Lower leg skin (tissue), 4 donors: ENCODE measurements at regions not wholly inside any gene's neighbourhood (a gene's known extent, or its start where the extent isn't known, plus 50 kb on each side); places are given as distances from the start of the nearest gene placed in this dataset.

ENCODE experiments used
- DNase-seq, 2 donors: peaks; one replicate each; pipeline ENCODE4 v3.0.0-alpha.2; 2019; ENCODE audit warnings: low spot score in 2 of 2
- H3K4me3 ChIP-seq: fragments of 200-600 bp; sonication (generic); 2 replicates; pipeline ENCODE4 v1.5.1; 2017; ENCODE audit warnings: mild to moderate bottlenecking, low read depth; ENCODE audit not compliant: poor library complexity, severe bottlenecking
- CTCF ChIP-seq, 3 donors: fragments of 450-650 bp; IDR thresholded peaks; one replicate each; pipeline ENCODE4 v1.5.1; 2016; ENCODE audit warnings: antibody characterized with exemption in 3 of 3, mild to moderate bottlenecking in 3 of 3, moderate library complexity in 2 of 3
- POLR2A ChIP-seq, 2 donors: fragments of 450-650 bp; IDR thresholded peaks; one replicate each; pipeline ENCODE4 v1.6.1; 2016 to 2017; ENCODE audit warnings: antibody characterized with exemption in 2 of 2, mild to moderate bottlenecking in 1 of 2, moderate library complexity in 1 of 2
- WGBS, 2 donors: methylation state at CpG; one replicate each; pipeline ENCODE4 v1.1.5; 2018; 5-methylcytosine and 5-hydroxymethylcytosine counted together
- intact Hi-C: fragments of 100-400 bp; cut with DNase I; formaldehyde crosslinking; loops from one replicate; pipeline ENCODE4 v1.15.0; 2023; ENCODE audit warnings: low total_unique reads

DNA sequence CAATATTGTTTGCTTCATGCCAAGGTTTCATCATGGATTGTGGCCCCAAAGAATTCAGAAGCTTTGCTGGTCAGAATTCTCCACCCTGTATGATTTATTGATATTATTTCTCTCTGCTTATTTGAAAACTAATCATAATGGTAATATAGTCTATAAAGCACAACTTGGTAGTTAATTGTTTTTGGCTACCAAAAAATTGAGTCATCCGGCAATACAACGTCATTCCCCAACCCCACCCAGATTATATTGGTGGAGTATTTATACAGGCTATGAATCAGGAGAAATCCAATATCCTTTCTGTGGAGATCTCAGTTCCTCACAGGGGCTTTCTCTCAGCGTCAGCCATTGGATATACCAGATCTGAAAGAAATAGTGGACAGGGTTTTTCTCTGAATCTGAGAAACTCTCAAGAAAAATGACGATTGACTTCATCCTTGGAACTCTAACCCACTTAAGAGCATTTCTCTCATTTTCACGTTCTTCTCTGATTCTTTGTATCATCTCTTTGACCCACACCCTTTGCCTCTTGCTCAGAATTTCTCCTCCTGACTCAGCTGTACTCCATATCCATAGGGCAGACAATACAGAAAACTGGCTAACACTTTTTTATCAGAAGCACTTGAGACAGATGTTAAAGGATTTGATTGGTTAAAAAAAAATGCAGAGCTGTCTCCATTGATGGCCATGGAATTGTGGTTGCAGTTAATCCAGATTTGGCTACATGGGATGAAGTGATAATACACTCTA is 1055.8 kb upstream of the CADM2 start:
- WGBS, 2 donors: 67 to 68% methylated on average over 5 of the region's 5 CpGs

DNA sequence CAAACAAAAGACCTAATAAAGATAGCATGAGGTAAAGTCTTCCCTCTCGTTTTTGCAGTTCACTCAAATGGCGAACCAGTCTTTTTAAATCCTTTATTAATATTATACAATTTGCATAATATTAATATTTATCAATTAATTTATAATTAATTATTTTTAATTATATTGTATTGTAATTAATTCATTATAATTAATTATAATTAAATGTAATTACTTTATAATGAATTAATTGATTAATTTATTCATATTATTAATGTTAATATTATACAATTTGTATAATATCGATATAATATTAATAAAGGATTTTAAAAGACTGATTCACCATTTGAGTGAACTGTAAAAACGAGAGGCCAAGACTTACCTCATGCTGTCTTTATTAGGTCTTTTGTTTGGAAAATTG is 1045.4 kb upstream of the CADM2 start:
- TF ChIP-seq CTCF (IDR thresholded peaks at IDR 0.05) (no peak), POLR2A (IDR thresholded peaks at IDR 0.05) (no peak)
- 76 to 79% methylated on average over 4 of the region's 4 CpGs for WGBS, 2 donors
- DNase-seq: no peak
- no peak overlapping the region for H3K4me3 ChIP-seq
- intact Hi-C loops: no loop called here

More for the DNA sequence above, 1055.8 kb upstream of the CADM2 start:
- intact Hi-C loops: no loop called here
- no peak overlapping the region for H3K4me3 ChIP-seq
- no peak for DNase-seq
- TF ChIP-seq POLR2A (IDR thresholded peaks at IDR 0.05) (no peak), CTCF (IDR thresholded peaks at IDR 0.05) (no peak)

DNA sequence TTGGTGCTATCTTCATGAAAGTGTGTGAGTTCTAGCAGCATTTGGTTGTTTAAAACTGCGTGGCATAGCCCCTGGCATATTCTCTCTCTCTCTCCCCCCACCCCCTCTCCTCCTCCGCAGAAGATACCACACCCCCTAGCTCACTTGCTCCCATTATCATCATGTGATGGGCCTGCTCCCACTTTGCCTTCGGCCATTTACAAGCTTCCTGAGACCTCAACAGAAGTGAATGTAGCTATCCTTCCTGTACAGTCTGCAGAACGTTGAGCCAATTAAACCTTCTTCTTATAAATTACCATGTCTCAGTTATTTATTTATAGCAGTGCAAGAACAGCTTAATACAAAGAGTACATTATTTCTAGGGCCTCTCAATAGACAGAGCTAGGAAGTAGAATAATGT is 1032.5 kb upstream of the CADM2 start:
- intact Hi-C loops: no loop called here
- DNase-seq: no peak
- WGBS, 2 donors: 70 to 79% methylated on average over 4 of the region's 4 CpGs
- TF ChIP-seq POLR2A (IDR thresholded peaks at IDR 0.05) (no peak), CTCF (IDR thresholded peaks at IDR 0.05) (no peak)
- H3K4me3 ChIP-seq: no peak overlapping the region

DNA sequence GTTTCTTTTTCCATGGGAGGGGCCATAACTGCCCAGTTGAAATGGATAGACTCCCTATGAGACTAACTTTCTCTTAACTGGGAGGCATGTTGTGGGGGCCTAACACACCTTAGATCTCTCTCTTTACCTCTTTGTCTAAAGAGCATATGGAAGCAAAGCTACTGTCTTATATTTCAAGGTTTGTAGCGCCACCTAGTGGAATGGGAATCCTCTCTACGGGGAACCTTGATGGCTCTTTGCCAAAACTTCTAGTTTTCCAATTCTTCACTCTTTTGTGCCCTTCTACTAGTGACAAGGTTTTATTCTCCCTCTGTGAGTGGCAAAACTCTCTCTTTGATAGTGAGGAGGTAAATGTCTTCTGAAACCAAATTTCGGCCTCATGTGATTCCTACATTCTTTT is 1030.4 kb upstream of the CADM2 start:
- intact Hi-C loops: no loop called here

DNA sequence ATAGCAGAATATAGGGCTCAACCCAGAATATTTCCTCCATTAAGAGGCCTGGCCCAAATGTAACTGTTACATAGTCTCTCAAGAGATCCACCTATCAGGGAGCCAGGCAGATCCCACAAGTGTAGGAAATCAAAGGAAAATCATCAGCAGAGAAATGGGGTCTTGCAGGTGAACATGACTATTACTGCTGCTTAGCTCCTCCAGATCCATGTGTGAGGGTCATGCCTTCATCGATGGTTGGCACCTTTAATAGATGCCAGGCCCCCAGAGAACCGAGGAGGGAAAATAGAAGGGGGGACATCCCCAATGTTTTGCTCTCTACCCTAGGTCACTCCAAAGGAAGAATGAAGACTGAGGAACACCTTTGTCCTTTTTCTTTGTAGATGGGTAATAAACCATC is 1029.9 kb upstream of the CADM2 start:
- intact Hi-C loops: no loop called here
- TF ChIP-seq CTCF (IDR thresholded peaks at IDR 0.05): no peak
- no peak for DNase-seq
- H3K4me3 ChIP-seq: no peak overlapping the region
- 85 to 92% methylated on average over 2 of the region's 2 CpGs for WGBS, 2 donors

More for the DNA sequence above, 1030.4 kb upstream of the CADM2 start:
- TF ChIP-seq CTCF (IDR thresholded peaks at IDR 0.05) (no peak), POLR2A (IDR thresholded peaks at IDR 0.05) (no peak)
- 75 to 76% methylated on average over 3 of the region's 3 CpGs for WGBS, 2 donors
- no peak for DNase-seq
- no peak overlapping the region for H3K4me3 ChIP-seq
